Endothelial cell (in vitro differentiated cells): ENCODE measurements at regions not wholly inside any gene's neighbourhood (a gene's known extent, or its start where the extent isn't known, plus 50 kb on each side); places are given as distances from the start of the nearest gene placed in this dataset.

Source experiments
- DNase-seq: peaks from one replicate; pipeline ENCODE4 v3.0.0; 2021; ENCODE audit warnings: low spot score
- H3K27ac Mint-ChIP-seq: one replicate; pipeline ENCODE4 v1.8.0; 2021; ENCODE audit warnings: mixed read lengths, inconsistent platforms; ENCODE audit not compliant: unreplicated experiment
- H3K27me3 Mint-ChIP-seq: one replicate; pipeline ENCODE4 v1.8.0; 2021; ENCODE audit warnings: mild to moderate bottlenecking, moderate library complexity, mixed read lengths, inconsistent platforms; ENCODE audit not compliant: unreplicated experiment
- H3K36me3 Mint-ChIP-seq: one replicate; pipeline ENCODE4 v1.8.0; 2021; ENCODE audit warnings: mild to moderate bottlenecking, low read depth, mixed read lengths, inconsistent platforms; ENCODE audit not compliant: unreplicated experiment
- H3K4me1 Mint-ChIP-seq: one replicate; pipeline ENCODE4 v1.8.0; 2021; ENCODE audit warnings: mild to moderate bottlenecking, mixed read lengths, inconsistent platforms; ENCODE audit not compliant: unreplicated experiment
- H3K4me3 Mint-ChIP-seq: one replicate; pipeline ENCODE4 v1.8.0; 2021; ENCODE audit warnings: mild to moderate bottlenecking, mixed read lengths, inconsistent platforms; ENCODE audit not compliant: unreplicated experiment
- H3K9me3 Mint-ChIP-seq: one replicate; pipeline ENCODE4 v1.8.0; 2021; ENCODE audit warnings: mixed read lengths, inconsistent platforms; ENCODE audit not compliant: unreplicated experiment
- CTCF ChIP-seq: fragments of 200-600 bp; sonication (generic); IDR thresholded peaks from one replicate; pipeline ENCODE4 v1.5.0; 2021; ENCODE audit warnings: antibody characterized with exemption; ENCODE audit not compliant: unreplicated experiment

DNA sequence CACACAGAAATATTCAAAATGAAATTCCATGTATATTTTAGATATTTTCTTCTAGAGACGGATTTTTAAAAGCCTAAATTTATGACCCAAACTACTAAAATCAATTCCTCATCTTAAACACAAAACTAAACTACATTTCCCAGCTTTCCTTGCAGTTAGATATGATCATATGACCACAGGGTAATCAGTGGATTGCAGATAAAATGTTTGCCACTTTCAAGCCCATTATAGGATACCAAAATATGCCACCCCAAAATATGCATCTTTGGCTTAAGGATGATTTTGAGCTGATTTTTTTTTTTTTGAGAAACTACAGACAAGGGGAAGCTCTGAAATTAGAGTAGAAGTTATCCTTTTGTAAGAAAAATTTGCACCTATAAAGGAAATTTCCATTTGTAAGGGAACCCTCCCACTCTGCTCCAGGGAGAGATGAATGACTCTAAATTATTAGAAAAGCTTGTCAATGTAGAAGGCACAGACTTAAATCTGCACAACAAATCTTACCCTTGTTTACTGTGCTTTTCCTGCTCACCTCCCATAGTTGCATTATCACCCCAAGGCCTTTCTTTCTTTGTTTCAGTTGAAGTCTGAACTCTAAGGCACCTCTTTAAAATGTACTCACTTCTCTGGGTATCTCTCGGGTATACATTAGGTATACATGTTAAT is 503.0 kb downstream of the PDHA2 start:
- Mint-ChIP-seq H3K9me3 (no peaks in the 10 kb centered on the region), H3K4me1 (no peaks in the 10 kb centered on the region), H3K36me3 (no peaks in the 10 kb centered on the region), H3K27ac (no peak overlapping the region), H3K4me3 (no peak overlapping the region), H3K27me3 (no peaks in the 10 kb centered on the region)
- no peak for TF ChIP-seq CTCF
- no peak for DNase-seq

GRCh38 chr4:96343836-96344235 is 503.9 kb downstream of the PDHA2 start:
- Mint-ChIP-seq H3K4me3 (no peak overlapping the region), H3K27ac (no peak overlapping the region), H3K36me3 (no peaks in the 10 kb centered on the region), H3K27me3 (no peaks in the 10 kb centered on the region), H3K4me1 (no peaks in the 10 kb centered on the region), H3K9me3 (no peaks in the 10 kb centered on the region)
- TF ChIP-seq CTCF, result no peak
- DNase-seq, result no peak

GRCh38 chr4:96347582-96347981 is 507.7 kb downstream of the PDHA2 start:
- no peaks in the 10 kb centered on the region for H3K27me3 Mint-ChIP-seq
- H3K4me3 Mint-ChIP-seq, result no peak overlapping the region
- H3K9me3 Mint-ChIP-seq, result no peaks in the 10 kb centered on the region
- H3K27ac Mint-ChIP-seq, result no peak overlapping the region
- no peaks in the 10 kb centered on the region for H3K36me3 Mint-ChIP-seq
- no peak for DNase-seq
- no peak for TF ChIP-seq CTCF
- H3K4me1 Mint-ChIP-seq, result no peaks in the 10 kb centered on the region

GRCh38 chr4:96352051-96352517 is 512.2 kb downstream of the PDHA2 start:
- Mint-ChIP-seq H3K4me1 (no peaks in the 10 kb centered on the region), H3K4me3 (no peak overlapping the region), H3K27ac (no peak overlapping the region), H3K27me3 (no peaks in the 10 kb centered on the region), H3K36me3 (no peaks in the 10 kb centered on the region), H3K9me3 (no peaks in the 10 kb centered on the region)
- peak; percentile 46 for DNase-seq
- TF ChIP-seq CTCF, result peak; percentile 57

GRCh38 chr4:96354036-96354712 is 514.3 kb downstream of the PDHA2 start:
- no peak overlapping the region for H3K4me3 Mint-ChIP-seq
- TF ChIP-seq CTCF, result no peak
- H3K27me3 Mint-ChIP-seq, result no peaks in the 10 kb centered on the region
- no peaks in the 10 kb centered on the region for H3K9me3 Mint-ChIP-seq
- H3K4me1 Mint-ChIP-seq, result no peaks in the 10 kb centered on the region
- no peaks in the 10 kb centered on the region for H3K36me3 Mint-ChIP-seq
- no peak overlapping the region for H3K27ac Mint-ChIP-seq
- no peak for DNase-seq
